ENCODE measurements at regions not wholly inside any gene's neighbourhood (a gene's known extent, or its start where the extent isn't known, plus 50 kb on each side); places are given as distances from the start of the nearest gene placed in this dataset.

DNA sequence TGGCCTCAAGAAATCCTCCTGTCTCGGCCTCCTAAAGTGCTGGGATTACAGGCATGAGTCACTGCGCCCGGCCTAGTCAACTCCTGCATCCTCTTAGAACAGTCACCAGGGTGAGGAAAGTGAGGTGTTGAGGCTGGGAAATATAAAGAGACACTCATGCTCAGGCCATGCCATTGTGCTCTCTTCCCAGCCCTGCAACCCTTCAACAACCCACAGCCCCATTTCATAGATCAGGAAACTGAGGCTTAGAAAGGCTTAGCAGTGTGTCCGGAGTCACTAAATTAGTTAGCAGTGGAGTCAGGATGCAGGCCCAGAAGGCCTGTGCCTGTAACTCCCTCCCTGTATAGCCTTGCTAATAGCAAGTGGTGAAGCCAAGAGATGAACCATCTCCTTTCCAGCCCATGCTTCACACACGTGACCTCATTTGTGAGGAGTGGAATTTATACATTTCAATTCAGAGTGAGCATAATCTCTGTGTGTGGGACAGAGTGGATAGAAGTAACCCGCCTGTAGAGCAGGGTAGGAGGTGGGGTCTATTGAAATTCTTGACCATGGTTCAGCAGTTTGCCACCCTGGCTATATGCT lies 51.7 kb upstream of the USP3 start:
- no peak for TF ChIP-seq CTCF (IDR thresholded peaks at IDR 0.05; ENCODE audit: low read depth, low read length)
- Histone ChIP-seq H3K27ac (no peak overlapping the region), H3K4me3 (no peak overlapping the region), H3K9me3 (ENCODE audit: low read depth) (no peaks in the 10 kb centered on the region), H3K36me3 (no peaks in the 10 kb centered on the region), H3K27me3 (no peaks in the 10 kb centered on the region), H3K4me1 (ENCODE audit: low read depth) (no peaks in the 10 kb centered on the region)
- no peak for DNase-seq (ENCODE audit: low read depth in 1 of 2, low spot score in 1 of 2)

GRCh38 chr15:63453186-63453905 lies 51.0 kb upstream of the USP3 start:
- H3K9me3 ChIP-seq (ENCODE audit: low read depth): no peaks in the 10 kb centered on the region
- no peaks in the 10 kb centered on the region for H3K4me1 ChIP-seq (ENCODE audit: low read depth)
- H3K36me3 ChIP-seq: no peaks in the 10 kb centered on the region
- no peak overlapping the region for H3K27ac ChIP-seq
- no peak overlapping the region for H3K4me3 ChIP-seq
- DNase-seq (ENCODE audit: low read depth in 1 of 2, low spot score in 1 of 2): no peak
- TF ChIP-seq CTCF (IDR thresholded peaks at IDR 0.05; ENCODE audit: low read depth, low read length): no peak
- no peaks in the 10 kb centered on the region for H3K27me3 ChIP-seq

DNA sequence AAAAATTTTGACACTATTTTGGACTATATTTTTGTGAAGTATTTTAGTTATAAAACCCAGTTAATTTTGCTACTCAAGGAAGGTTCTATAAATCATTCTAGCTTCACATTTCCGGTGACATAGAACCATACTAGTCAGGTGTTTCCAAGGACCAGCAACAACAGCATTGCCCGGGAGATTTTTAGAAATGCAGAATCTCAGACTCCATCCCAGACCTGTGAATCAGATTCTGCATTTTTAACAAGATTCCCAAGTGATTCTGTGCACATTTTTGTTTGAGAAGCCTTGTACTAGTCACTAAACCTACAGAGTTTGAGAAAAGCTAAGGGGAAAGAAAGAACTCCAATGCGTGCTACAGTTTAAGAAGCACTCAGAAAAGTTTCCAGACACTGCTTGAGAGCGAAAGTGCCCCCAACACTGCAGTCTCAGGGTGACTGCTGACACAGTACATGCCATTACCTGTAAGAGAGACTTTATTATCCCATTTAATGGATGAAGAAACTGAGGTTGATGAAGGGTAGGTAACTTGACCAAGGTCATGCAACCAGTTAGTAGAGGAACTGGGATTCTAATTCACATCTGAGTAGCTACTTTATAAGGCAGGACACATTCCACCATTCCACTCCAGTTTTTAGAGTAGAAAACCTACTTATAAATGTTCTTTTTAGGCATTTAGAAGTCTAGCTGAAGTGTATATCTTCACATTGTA lies 49.7 kb upstream of the USP3 start:
- H3K27me3 ChIP-seq: no peaks in the 10 kb centered on the region
- no peak overlapping the region for H3K4me3 ChIP-seq
- H3K27ac ChIP-seq: no peak overlapping the region
- no peak for TF ChIP-seq CTCF (IDR thresholded peaks at IDR 0.05; ENCODE audit: low read depth, low read length)
- DNase-seq (ENCODE audit: low read depth in 1 of 2, low spot score in 1 of 2): no peak
- no peaks in the 10 kb centered on the region for H3K4me1 ChIP-seq (ENCODE audit: low read depth)
- H3K9me3 ChIP-seq (ENCODE audit: low read depth): no peaks in the 10 kb centered on the region
- no peaks in the 10 kb centered on the region for H3K36me3 ChIP-seq
